HepG2 (cell line): ENCODE measurements at regions not wholly inside any gene's neighbourhood (a gene's known extent, or its start where the extent isn't known, plus 50 kb on each side); places are given as distances from the start of the nearest gene placed in this dataset.
A peak's percentile ranks its signal among the peaks of the same experiment; 100 is the strongest.

ENCODE experiments used
- ATAC-seq: fragments of 200-7000 bp; cut with Tn5 transposase; 3 replicates; pipeline ENCODE4 v1.9.1; 2020; ENCODE audit warnings: mild to moderate bottlenecking, moderate library complexity
- BruUV-seq: library from RNA; stranded (reverse); fragments of 400-500 nt; replicated peaks from 2 replicates; lab custom pipeline; 2021; lab: Mats Ljungman, UMichigan
- CTCF ChIA-PET: fragments of 300-600 bp; formaldehyde crosslinking; extraction: SDS; loops from one replicate; lab custom pipeline; 2021; ENCODE audit warnings: low total read pairs, inconsistent platforms, low intra/inter-chr PET ratio; lab: Yijun Ruan, JAX
- POLR2A ChIA-PET: fragments of 350-600 bp; sonication (Branson Sonifier 250); formaldehyde crosslinking; loops from one replicate; lab custom pipeline; 2020; ENCODE audit warnings: antibody characterized with exemption, inconsistent platforms; lab: Yijun Ruan, JAX
- DNase-seq: peaks from one replicate; pipeline ENCODE4 v3.0.0-alpha.2; 2015; ENCODE audit warnings: low spot score
- FAIRE-seq: peaks from 3 replicates; lab custom pipeline; 2011; peaks lifted over from hg19 to GRCh38; lab: Jason Lieb, UNC
- H2AFZ ChIP-seq: one replicate; pipeline ENCODE4 v1.6.1; 2011; ENCODE audit warnings: low read length, inconsistent platforms
- H3K27ac ChIP-seq: fragments of 300-600 bp; 3 replicates; pipeline ENCODE4 v1.8.0; 2011; ENCODE audit warnings: mixed run types, mild to moderate bottlenecking, mixed read lengths, low read length, inconsistent platforms; ENCODE audit not compliant: insufficient read depth; ENCODE audit errors: extremely low read length
- H3K27me3 ChIP-seq, 2 experiments: fragments of 200-600 bp in 1 of 2; 2 replicates in 1 of 2; 3 replicates in 1 of 2; pipeline versions ENCODE4 v1.6.0 to v1.8.0; 2011; ENCODE audit warnings: low read length in 2 of 2, mild to moderate bottlenecking in 2 of 2, moderate library complexity in 2 of 2, inconsistent platforms in 1 of 2; ENCODE audit not compliant: insufficient read depth in 2 of 2, control insufficient read depth in 1 of 2
- H3K36me3 ChIP-seq, 2 experiments: fragments of 200-600 bp in 1 of 2; replicated peaks in 1 of 2; 2 replicates in 1 of 2; 3 replicates in 1 of 2; pipeline versions ENCODE4 v1.5.1 to v1.8.0; 2011; ENCODE audit warnings: low read length in 2 of 2, inconsistent platforms in 1 of 2; ENCODE audit not compliant: insufficient read depth in 2 of 2, control insufficient read depth in 1 of 2
- H3K4me1 ChIP-seq: 2 replicates; pipeline ENCODE4 v1.5.1; 2012; ENCODE audit warnings: low read length, inconsistent platforms; ENCODE audit not compliant: insufficient read depth
- H3K4me2 ChIP-seq: 2 replicates; pipeline ENCODE4 v1.6.0; 2011; ENCODE audit warnings: low read depth, low read length, inconsistent platforms
- H3K4me3 ChIP-seq, 3 experiments: fragments of 200-600 bp in 1 of 3; sonication (generic), shearing (Covaris generic) in 1 of 3; replicated peaks in 1 of 3; 2 replicates each; pipeline ENCODE4 v1.5.1; 2011 to 2016; ENCODE audit warnings: low read length in 3 of 3, inconsistent platforms in 2 of 3, low read depth in 2 of 3, mild to moderate bottlenecking in 2 of 3, control low read depth in 1 of 3, mixed read lengths in 1 of 3; ENCODE audit not compliant: insufficient read depth in 1 of 3
- H3K79me2 ChIP-seq: one replicate; pipeline ENCODE4 v1.6.1; 2011; ENCODE audit warnings: low read length, inconsistent platforms; ENCODE audit not compliant: insufficient read depth
- H3K9ac ChIP-seq: 2 replicates; pipeline ENCODE4 v1.6.0; 2011; ENCODE audit warnings: mild to moderate bottlenecking, low read depth, low read length, inconsistent platforms; ENCODE audit not compliant: insufficient read depth
- H3K9me3 ChIP-seq: 2 replicates; pipeline ENCODE4 v1.5.1; 2012; ENCODE audit warnings: mild to moderate bottlenecking, low read length
- H4K20me1 ChIP-seq: 2 replicates; pipeline ENCODE4 v1.6.0; 2011; ENCODE audit warnings: inconsistent platforms, mild to moderate bottlenecking, low read length, moderate library complexity; ENCODE audit not compliant: insufficient read depth
- CCAR2 ChIP-seq: fragments of 200-400 bp; formaldehyde crosslinking; optimal IDR thresholded peaks from 2 replicates; pipeline ENCODE3; 2018; ENCODE audit warnings: low read depth, mild to moderate bottlenecking, low read length, moderate library complexity
- CEBPB ChIP-seq: IDR thresholded peaks from 2 replicates; pipeline ENCODE4 v1.6.1; 2011; ENCODE audit warnings: low read depth, low read length, improper control_type of control experiment, borderline replicate concordance
- PHF21A ChIP-seq: sonication (generic); formaldehyde crosslinking; IDR thresholded peaks from 2 replicates; pipeline ENCODE4 v1.5.0; 2020; ENCODE audit warnings: mild to moderate bottlenecking, missing genetic modification reagents
- POLR2G ChIP-seq: fragments of 200-400 bp; formaldehyde crosslinking; IDR thresholded peaks from 2 replicates; pipeline ENCODE4 v1.6.1; 2018; ENCODE audit warnings: mild to moderate bottlenecking, low read depth, low read length, moderate library complexity
- PRPF4 ChIP-seq: fragments of 200-400 bp; formaldehyde crosslinking; IDR thresholded peaks from 2 replicates; pipeline ENCODE4 v1.6.1; 2016; ENCODE audit warnings: low read length, low read depth; ENCODE audit not compliant: poor library complexity, severe bottlenecking
- ZFAT ChIP-seq: sonication (generic); formaldehyde crosslinking; conservative IDR thresholded peaks from 2 replicates; pipeline ENCODE4 v1.8.1; 2023; ENCODE audit warnings: missing genetic modification reagents, inconsistent platforms
- ZMAT3 ChIP-seq: sonication (generic); formaldehyde crosslinking; conservative IDR thresholded peaks from 2 replicates; pipeline ENCODE4 v1.7.0; 2021; ENCODE audit warnings: missing genetic modification reagents
- ZNF224 ChIP-seq: sonication (generic); formaldehyde crosslinking; IDR thresholded peaks from 2 replicates; pipeline ENCODE4 v1.5.0; 2020; ENCODE audit warnings: mild to moderate bottlenecking, missing genetic modification reagents
- ZNF354B ChIP-seq: sonication (generic); formaldehyde crosslinking; IDR thresholded peaks from 2 replicates; pipeline ENCODE4 v1.8.0; 2022; ENCODE audit warnings: mild to moderate bottlenecking, missing genetic modification reagents
- ZNF430 ChIP-seq: sonication (generic); formaldehyde crosslinking; IDR thresholded peaks from 2 replicates; pipeline ENCODE4 v1.9.0; 2021; ENCODE audit warnings: mild to moderate bottlenecking, missing genetic modification reagents
- WGBS: methylation state at CpG from one replicate; pipeline ENCODE4 v1.1.6; 2017; ENCODE audit warnings: low lambda C conversion rate; 5-methylcytosine and 5-hydroxymethylcytosine counted together
- in situ Hi-C: cut with HindIII; loops from 2 replicates; pipeline ENCODE4 v1.10.0; 2017; ENCODE audit warnings: low pct_unique_long_range_greater_than_20kb; ENCODE audit not compliant: extremely low pct_ligation_motif_present
- intact Hi-C: fragments of 100-400 bp; cut with micrococcal nuclease; formaldehyde crosslinking; loops from one replicate; pipeline ENCODE4 v1.10.0; 2022; ENCODE audit not compliant: unreplicated experiment
- TF ChIP-seq, protein P1 (sequence below): sonication (generic); formaldehyde crosslinking; IDR thresholded peaks from 2 replicates; pipeline ENCODE4 v1.4.0; 2020; ENCODE audit warnings: missing genetic modification reagents, mild to moderate bottlenecking, borderline replicate concordance

DNA sequence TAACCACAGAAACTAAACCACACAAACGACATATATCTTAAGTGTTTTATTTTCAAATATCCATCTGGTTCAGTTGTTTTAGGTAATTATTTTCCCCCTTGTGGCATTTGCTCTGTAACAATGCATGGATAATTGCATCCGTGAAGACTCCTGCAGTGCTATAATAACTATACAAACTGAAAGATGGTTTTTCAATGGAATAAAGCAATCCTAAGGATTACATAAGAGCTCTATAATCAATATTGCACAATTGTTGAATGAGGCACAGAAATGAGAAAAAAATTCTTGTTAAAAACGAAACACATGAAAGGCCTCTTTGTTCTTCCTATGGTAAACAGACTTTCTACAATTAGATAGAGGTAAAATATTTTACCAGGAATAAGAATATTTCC is 446.0 kb upstream of the EPHA3 start:
- H3K4me2 ChIP-seq = no peak overlapping the region
- no peak overlapping the region for H3K27ac ChIP-seq
- BruUV-seq = no TSS peak
- in situ Hi-C loops = no loop called here
- no peaks in the 10 kb centered on the region for H3K36me3 ChIP-seq
- WGBS = 0% methylated on average over 3 of the region's 3 CpGs
- H3K27me3 ChIP-seq = no peaks in the 10 kb centered on the region
- no peak overlapping the region for H3K4me3 ChIP-seq
- ATAC-seq (no peak), DNase-seq (no peak), FAIRE-seq (no peak)
- no peak overlapping the region for H2AFZ ChIP-seq
- H3K4me1 ChIP-seq = no peaks in the 10 kb centered on the region
- no peaks in the 10 kb centered on the region for H3K79me2 ChIP-seq
- intact Hi-C loops = no loop called here
- H4K20me1 ChIP-seq = no peaks in the 10 kb centered on the region
- TF ChIP-seq ZNF224 (CRISPR knock-in tag) (no peak), CEBPB (peak; percentile 53; the same call in 1 of the 2 replicates)
- H3K9ac ChIP-seq = no peak overlapping the region
- H3K9me3 ChIP-seq = no peaks in the 10 kb centered on the region
- POLR2A ChIA-PET = no interaction called here
- CTCF ChIA-PET = no interaction called here

DNA sequence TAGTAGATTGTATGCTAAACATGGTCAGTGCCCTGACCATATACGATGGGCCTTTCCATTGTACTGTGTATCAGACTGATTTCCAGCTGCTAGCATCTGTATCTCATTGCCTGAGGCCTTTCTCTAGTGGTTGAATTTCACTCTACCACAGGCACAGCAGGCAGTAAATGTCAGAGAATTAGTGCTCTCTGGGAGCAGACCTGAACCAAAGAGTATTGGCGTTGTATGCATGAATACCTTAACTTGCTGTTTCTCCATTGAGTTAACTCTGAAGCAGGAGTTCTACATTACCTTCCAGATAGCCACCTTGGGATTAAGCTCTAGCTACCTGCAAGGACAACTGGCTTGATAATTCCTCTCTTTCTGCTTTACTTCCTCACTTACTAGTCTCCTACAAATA is 439.2 kb upstream of the EPHA3 start:
- H3K9ac ChIP-seq = no peak overlapping the region
- H3K4me1 ChIP-seq = no peaks in the 10 kb centered on the region
- BruUV-seq = no TSS peak
- H3K79me2 ChIP-seq = no peaks in the 10 kb centered on the region
- in situ Hi-C loops = no loop called here
- H3K4me3 ChIP-seq = no peak overlapping the region
- CTCF ChIA-PET = no interaction called here
- no peaks in the 10 kb centered on the region for H3K27me3 ChIP-seq
- intact Hi-C loops = no loop called here
- H3K27ac ChIP-seq = no peak overlapping the region
- no peak for FAIRE-seq
- no peak for ATAC-seq
- no peaks in the 10 kb centered on the region for H4K20me1 ChIP-seq
- no peak overlapping the region for H2AFZ ChIP-seq
- 8% methylated on average over 1 of the region's 2 CpGs for WGBS
- POLR2A ChIA-PET = no interaction called here
- DNase-seq = no peak
- H3K4me2 ChIP-seq = no peak overlapping the region
- H3K36me3 ChIP-seq = no peaks in the 10 kb centered on the region
- H3K9me3 ChIP-seq = no peaks in the 10 kb centered on the region
- no peak for TF ChIP-seq ZFAT (CRISPR knock-in tag)
- no peak for TF ChIP-seq PHF21A (CRISPR knock-in tag)
- TF ChIP-seq ZNF430 = no peak
- TF ChIP-seq POLR2G = no peak
- no peak for TF ChIP-seq ZMAT3
- TF ChIP-seq, protein P1, sequence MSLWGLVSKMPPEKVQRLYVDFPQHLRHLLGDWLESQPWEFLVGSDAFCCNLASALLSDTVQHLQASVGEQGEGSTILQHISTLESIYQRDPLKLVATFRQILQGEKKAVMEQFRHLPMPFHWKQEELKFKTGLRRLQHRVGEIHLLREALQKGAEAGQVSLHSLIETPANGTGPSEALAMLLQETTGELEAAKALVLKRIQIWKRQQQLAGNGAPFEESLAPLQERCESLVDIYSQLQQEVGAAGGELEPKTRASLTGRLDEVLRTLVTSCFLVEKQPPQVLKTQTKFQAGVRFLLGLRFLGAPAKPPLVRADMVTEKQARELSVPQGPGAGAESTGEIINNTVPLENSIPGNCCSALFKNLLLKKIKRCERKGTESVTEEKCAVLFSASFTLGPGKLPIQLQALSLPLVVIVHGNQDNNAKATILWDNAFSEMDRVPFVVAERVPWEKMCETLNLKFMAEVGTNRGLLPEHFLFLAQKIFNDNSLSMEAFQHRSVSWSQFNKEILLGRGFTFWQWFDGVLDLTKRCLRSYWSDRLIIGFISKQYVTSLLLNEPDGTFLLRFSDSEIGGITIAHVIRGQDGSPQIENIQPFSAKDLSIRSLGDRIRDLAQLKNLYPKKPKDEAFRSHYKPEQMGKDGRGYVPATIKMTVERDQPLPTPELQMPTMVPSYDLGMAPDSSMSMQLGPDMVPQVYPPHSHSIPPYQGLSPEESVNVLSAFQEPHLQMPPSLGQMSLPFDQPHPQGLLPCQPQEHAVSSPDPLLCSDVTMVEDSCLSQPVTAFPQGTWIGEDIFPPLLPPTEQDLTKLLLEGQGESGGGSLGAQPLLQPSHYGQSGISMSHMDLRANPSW (CRISPR knock-in tag) = no peak
- no peak for TF ChIP-seq PRPF4
- TF ChIP-seq ZNF354B (CRISPR knock-in tag) = no peak
- no peak for TF ChIP-seq CCAR2
